Psoas muscle (tissue), 7 donors: ENCODE measurements at regions not wholly inside any gene's neighbourhood (a gene's known extent, or its start where the extent isn't known, plus 50 kb on each side); places are given as distances from the start of the nearest gene placed in this dataset.
A peak's percentile ranks its signal among the peaks of the same experiment; 100 is the strongest.

ENCODE experiments used
- ATAC-seq, 4 donors: fragments of 200-7000 bp; cut with Tn5 transposase; one replicate each; pipeline ENCODE4 v1.9.1; 2020; ENCODE audit warnings: moderate library complexity in 3 of 4, mild to moderate bottlenecking in 2 of 4
- DNase-seq, 2 donors: peaks; one replicate each; pipeline ENCODE4 v3.0.0-alpha.2; 2020
- H3K27ac ChIP-seq: fragments of 200-600 bp; one replicate; pipeline ENCODE4 v1.8.0; 2022
- H3K27me3 ChIP-seq, 3 donors: fragments of 200-600 bp in 1 of 3; one replicate each; pipeline versions ENCODE4 v1.6.1 to v1.8.0; 2013 to 2022; ENCODE audit warnings: low read length in 2 of 3, mild to moderate bottlenecking in 2 of 3, moderate library complexity in 1 of 3; ENCODE audit not compliant: insufficient read depth in 3 of 3
- H3K36me3 ChIP-seq, 2 donors: fragments of 200-600 bp in 1 of 2; one replicate each; pipeline versions ENCODE4 v1.6.1 to v1.8.0; 2013 to 2022; ENCODE audit warnings: low read depth in 1 of 2, mild to moderate bottlenecking in 1 of 2, moderate library complexity in 1 of 2; ENCODE audit not compliant: insufficient read depth in 1 of 2
- H3K4me1 ChIP-seq: fragments of 200-600 bp; one replicate; pipeline ENCODE4 v1.8.0; 2022
- H3K4me3 ChIP-seq: fragments of 200-600 bp; one replicate; pipeline ENCODE4 v1.8.0; 2022; ENCODE audit warnings: mild to moderate bottlenecking
- H3K9me3 ChIP-seq: fragments of 200-600 bp; one replicate; pipeline ENCODE4 v1.8.0; 2022
- CTCF ChIP-seq: fragments of 200-600 bp; IDR thresholded peaks from one replicate; pipeline ENCODE4 v1.8.0; 2022; ENCODE audit warnings: antibody characterized with exemption
- WGBS, 3 donors: extraction: QIAGEN DNeasy Blood & Tissue Kit; methylation state at CpG; one replicate each; pipeline versions ENCODE4 v1.1.6 to v1.1.7; 2013; 5-methylcytosine and 5-hydroxymethylcytosine counted together
- intact Hi-C, 2 donors: fragments of 100-400 bp; cut with DNase I; formaldehyde crosslinking; loops; one replicate each; pipeline versions ENCODE4 v1.11.0 to v1.14.2; 2022
- donor health status: healthy with polysubstance abuse.
- donor health status: DM: no; HTN: no; CAD: no; lungs with moderate emphysema.
- donor health status: Bipolar disorder and iron deficiency.
- donor health status: healthy.
- donor health status: DM: yes; HTN: yes; CAD: no.
- donor health status: DM: no; HTN: no; CAD: no.
- donor health status: DM: yes; HTN: yes; CAD: no.

GRCh38 chr11:79973721-79974617, 533.1 kb upstream of the TENM4 start:
- no peak for DNase-seq
- Histone ChIP-seq H3K4me1 (no peaks in the 10 kb centered on the region), H3K4me3 (no peak overlapping the region), H3K36me3 (no peaks in the 10 kb centered on the region), H3K9me3 (no peaks in the 10 kb centered on the region), H3K27me3 (no peaks in the 10 kb centered on the region), H3K27ac (no peak overlapping the region)
- ATAC-seq, result peak; percentile 72 to 96 (median 82)
- intact Hi-C loops, result no loop called here
- TF ChIP-seq CTCF, result no peak
- 30 to 37% (median 30%) methylated on average over 7 of the region's 7 CpGs for WGBS, 3 donors

DNA sequence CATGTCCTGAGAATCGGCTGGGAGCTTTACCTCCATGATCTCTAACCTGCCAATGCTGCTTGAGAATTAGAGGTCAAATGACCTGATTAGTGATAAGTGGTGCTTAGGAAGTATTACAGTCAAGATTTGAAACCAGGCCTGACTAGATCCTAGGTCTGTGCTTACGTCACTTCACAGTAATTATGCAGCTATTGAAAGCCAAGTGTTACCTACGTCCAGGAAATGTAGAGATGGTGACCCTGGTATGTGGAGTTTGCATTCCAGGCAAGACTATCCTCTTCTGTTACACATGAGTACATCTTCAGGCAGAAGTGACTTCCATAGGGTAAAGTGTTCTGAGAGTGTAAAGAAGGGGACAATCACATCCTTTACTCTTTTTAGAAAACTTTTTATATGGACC, 530.4 kb upstream of the TENM4 start:
- TF ChIP-seq CTCF, result no peak
- ATAC-seq (no peak), DNase-seq (no peak)
- H3K27me3 ChIP-seq, result no peaks in the 10 kb centered on the region
- no peak overlapping the region for H3K4me3 ChIP-seq
- intact Hi-C loops, result no loop called here
- no peak overlapping the region for H3K27ac ChIP-seq
- no peaks in the 10 kb centered on the region for H3K9me3 ChIP-seq
- H3K36me3 ChIP-seq, result no peaks in the 10 kb centered on the region
- no peaks in the 10 kb centered on the region for H3K4me1 ChIP-seq
- WGBS, 3 donors, result 38 to 55% (median 48%) methylated on average over 3 of the region's 3 CpGs

- TF ChIP-seq CTCF, result no peak
- WGBS, 3 donors, result 47 to 58% (median 54%) methylated on average over 1 of the region's 1 CpG
- Histone ChIP-seq H3K27me3 (no peaks in the 10 kb centered on the region), H3K4me1 (no peaks in the 10 kb centered on the region), H3K27ac (no peak overlapping the region), H3K4me3 (no peak overlapping the region), H3K9me3 (no peaks in the 10 kb centered on the region), H3K36me3 (no peaks in the 10 kb centered on the region)
- DNase-seq (no peak), ATAC-seq (no peak)
- intact Hi-C loops, result no loop called here
Measured at GRCh38 chr11:79966592-79966991, 525.8 kb upstream of the TENM4 start.

DNA sequence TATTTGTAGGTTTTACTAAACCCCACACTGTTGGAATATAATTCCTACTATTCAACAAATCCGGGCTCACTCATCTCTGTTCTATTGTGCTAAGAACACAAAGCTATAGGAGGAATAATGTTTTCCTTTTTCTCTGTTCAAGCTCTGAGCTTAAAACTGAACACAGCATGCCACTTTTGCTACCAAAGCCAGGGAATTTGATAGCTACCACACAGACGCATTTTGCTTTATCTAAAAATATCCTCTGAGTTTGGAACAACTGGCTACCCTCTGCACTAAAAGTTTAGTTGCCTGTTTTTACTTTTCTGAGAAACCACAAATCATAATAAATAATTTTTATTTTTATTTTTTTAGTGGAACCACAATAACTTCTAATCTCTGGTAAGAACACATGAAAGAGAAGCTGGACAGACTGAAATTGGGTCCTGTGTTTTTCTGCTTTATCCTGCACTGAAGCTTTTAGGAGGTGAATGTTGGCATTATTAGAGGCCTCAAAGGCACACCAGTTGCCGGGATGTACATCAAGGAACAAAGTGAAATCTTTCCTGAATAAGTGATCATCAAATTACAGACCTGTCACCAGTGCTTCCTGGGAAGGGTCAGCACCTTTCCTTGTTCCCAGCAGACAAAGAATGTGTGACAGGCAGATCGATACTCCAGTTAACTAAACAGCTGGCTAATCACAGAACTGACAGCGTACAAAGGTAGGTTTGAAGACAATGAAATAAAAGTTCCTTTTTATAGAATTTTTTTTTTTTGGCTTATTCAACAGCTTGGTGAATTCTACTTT, 523.2 kb upstream of the TENM4 start:
- no peaks in the 10 kb centered on the region for H3K27me3 ChIP-seq
- DNase-seq (no peak), ATAC-seq (peak in 1 of 4 donors; percentile 64)
- intact Hi-C loops, result no loop called here
- H3K4me3 ChIP-seq, result peak overlapping the region; percentile 49
- no peaks in the 10 kb centered on the region for H3K4me1 ChIP-seq
- no peak overlapping the region for H3K27ac ChIP-seq
- H3K9me3 ChIP-seq, result peaks cover 4% of the 10 kb centered on the region
- 25 to 37% (median 33%) methylated on average over 5 of the region's 5 CpGs for WGBS, 3 donors
- H3K36me3 ChIP-seq, result no peaks in the 10 kb centered on the region
- no peak for TF ChIP-seq CTCF
